NCI-H2107 treated with DMSO at 0.1 percent for 48 hours (cell line): ENCODE measurements at regions not wholly inside any gene's neighbourhood (a gene's known extent, or its start where the extent isn't known, plus 50 kb on each side); places are given as distances from the start of the nearest gene placed in this dataset.
A peak's percentile ranks its signal among the peaks of the same experiment; 100 is the strongest.

ENCODE experiments used
- DNase-seq: peaks from one replicate; lab custom pipeline; 2025; ENCODE audit not compliant: unreplicated experiment; lab: John Stamatoyannopoulos, UW

- DNase-seq, result no peak
Measured at GRCh38 chr3:150269526-150269925, 138.6 kb upstream of the TSC22D2 start.

- no peak for DNase-seq
Measured at GRCh38 chr3:150268426-150269391, 139.4 kb upstream of the TSC22D2 start.

- DNase-seq, result no peak
Measured at GRCh38 chr3:150267288-150267687, 140.8 kb upstream of the TSC22D2 start.

- no peak for DNase-seq
Measured at GRCh38 chr3:150265305-150265704, 142.8 kb upstream of the TSC22D2 start.

- DNase-seq, result no peak
Measured at GRCh38 chr3:150264561-150265279, 143.4 kb upstream of the TSC22D2 start.

GRCh38 chr3:150261958-150262357, 146.1 kb upstream of the TSC22D2 start:
- DNase-seq, result no peak

- no peak for DNase-seq
Measured at GRCh38 chr3:150261418-150261817, 146.7 kb upstream of the TSC22D2 start.

- DNase-seq, result no peak
Measured at GRCh38 chr3:150260398-150260710, 147.7 kb upstream of the TSC22D2 start.

GRCh38 chr3:150259526-150260397, 148.3 kb upstream of the TSC22D2 start:
- DNase-seq, result no peak

GRCh38 chr3:150256782-150257181, 151.3 kb upstream of the TSC22D2 start:
- DNase-seq, result no peak

GRCh38 chr3:150256318-150256717, 151.8 kb upstream of the TSC22D2 start:
- no peak for DNase-seq

GRCh38 chr3:150255826-150256225, 152.3 kb upstream of the TSC22D2 start:
- no peak for DNase-seq

- peak; percentile 34 for DNase-seq
Measured at GRCh38 chr3:150255413-150255812, 152.7 kb upstream of the TSC22D2 start.

- no peak for DNase-seq
Measured at GRCh38 chr3:150254309-150254708, 153.8 kb upstream of the TSC22D2 start.

GRCh38 chr3:150253622-150254021, 154.5 kb upstream of the TSC22D2 start:
- no peak for DNase-seq

GRCh38 chr3:150252462-150252861, 155.6 kb upstream of the TSC22D2 start:
- no peak for DNase-seq

GRCh38 chr3:150251187-150252062, 156.7 kb upstream of the TSC22D2 start:
- DNase-seq, result no peak

- DNase-seq, result no peak
Measured at GRCh38 chr3:150249779-150250470, 158.2 kb upstream of the TSC22D2 start.

GRCh38 chr3:150248888-150249681, 159.0 kb upstream of the TSC22D2 start:
- no peak for DNase-seq
